GM12872 (cell line): ENCODE measurements at regions not wholly inside any gene's neighbourhood (a gene's known extent, or its start where the extent isn't known, plus 50 kb on each side); places are given as distances from the start of the nearest gene placed in this dataset.

Experiments used
- CTCF ChIP-seq: IDR thresholded peaks from 3 replicates; pipeline ENCODE4 v1.5.1; 2011; ENCODE audit warnings: low read depth, mild to moderate bottlenecking, low read length, moderate library complexity; ENCODE audit not compliant: insufficient read depth

GRCh38 chr1:55860798-55861519, 645.8 kb upstream of the USP24 start:
- no peak; the same call in 2 of the 3 replicates for TF ChIP-seq CTCF

GRCh38 chr1:55860326-55860725, 645.2 kb upstream of the USP24 start:
- no peak for TF ChIP-seq CTCF

- TF ChIP-seq CTCF: no peak
These were observed 639.7 kb upstream of the USP24 start for GRCh38 chr1:55854911-55855310.

GRCh38 chr1:55848906-55849305, 633.7 kb upstream of the USP24 start:
- TF ChIP-seq CTCF: no peak

- TF ChIP-seq CTCF: no peak
These were observed 630.9 kb upstream of the USP24 start for GRCh38 chr1:55846051-55846450.

GRCh38 chr1:55844322-55844721, 629.2 kb upstream of the USP24 start:
- TF ChIP-seq CTCF: no peak

- TF ChIP-seq CTCF: no peak
These were observed 624.5 kb upstream of the USP24 start for GRCh38 chr1:55839626-55840025.
